ENCODE measurements at regions not wholly inside any gene's neighbourhood (a gene's known extent, or its start where the extent isn't known, plus 50 kb on each side); places are given as distances from the start of the nearest gene placed in this dataset.

DNA sequence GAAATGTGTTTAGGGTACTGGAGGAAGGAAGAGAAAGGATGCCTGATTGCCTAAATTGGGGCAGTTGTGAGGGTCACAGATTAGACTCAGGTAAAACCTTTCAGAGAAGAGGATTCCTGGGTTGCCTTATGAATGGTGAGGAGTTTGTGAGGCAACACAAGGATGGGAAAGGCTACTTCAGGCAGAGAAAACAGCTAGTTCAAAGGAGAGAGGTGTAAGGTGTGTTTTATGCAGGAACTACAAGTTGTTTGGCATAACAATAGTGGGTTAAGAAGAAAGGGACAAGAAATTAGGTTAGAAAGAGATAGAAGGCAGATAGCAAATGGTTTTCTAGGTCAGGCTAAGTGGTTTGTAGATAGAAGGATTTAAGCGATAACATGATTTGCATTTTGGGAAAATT lies 75.1 kb upstream of the PGRMC2 start:
- Histone ChIP-seq H3K9me3 (ENCODE audit: control insufficient read depth, insufficient read depth, low read length) (peaks cover 2% of the 10 kb centered on the region), H3K27me3 (ENCODE audit: control insufficient read depth, insufficient read depth, low read length) (no peaks in the 10 kb centered on the region), H3K9ac (ENCODE audit: low read depth, low read length) (no peak overlapping the region), H3K4me3 (ENCODE audit: low read depth, low read length) (no peak overlapping the region), H3K36me3 (ENCODE audit: control insufficient read depth, insufficient read depth, low read length) (no peaks in the 10 kb centered on the region), H3K4me1 (ENCODE audit: control insufficient read depth, insufficient read depth, low read length) (peaks cover 9% of the 10 kb centered on the region)

GRCh38 chr4:128359422-128359821 lies 71.8 kb upstream of the PGRMC2 start:
- Histone ChIP-seq H3K36me3 (ENCODE audit: control insufficient read depth, insufficient read depth, low read length) (no peaks in the 10 kb centered on the region), H3K4me3 (ENCODE audit: low read depth, low read length) (no peak overlapping the region), H3K9me3 (ENCODE audit: control insufficient read depth, insufficient read depth, low read length) (peaks cover 2% of the 10 kb centered on the region), H3K27me3 (ENCODE audit: control insufficient read depth, insufficient read depth, low read length) (no peaks in the 10 kb centered on the region), H3K9ac (ENCODE audit: low read depth, low read length) (no peak overlapping the region), H3K4me1 (ENCODE audit: control insufficient read depth, insufficient read depth, low read length) (peaks cover 14% of the 10 kb centered on the region)

- H3K36me3 ChIP-seq (ENCODE audit: control insufficient read depth, insufficient read depth, low read length): no peaks in the 10 kb centered on the region
- no peak overlapping the region for H3K9ac ChIP-seq (ENCODE audit: low read depth, low read length)
- peaks cover 18% of the 10 kb centered on the region for H3K4me1 ChIP-seq (ENCODE audit: control insufficient read depth, insufficient read depth, low read length)
- no peak overlapping the region for H3K4me3 ChIP-seq (ENCODE audit: low read depth, low read length)
- H3K9me3 ChIP-seq (ENCODE audit: control insufficient read depth, insufficient read depth, low read length): peaks cover 2% of the 10 kb centered on the region
- no peaks in the 10 kb centered on the region for H3K27me3 ChIP-seq (ENCODE audit: control insufficient read depth, insufficient read depth, low read length)
Measured at GRCh38 chr4:128358913-128359279, 71.3 kb upstream of the PGRMC2 start.

DNA sequence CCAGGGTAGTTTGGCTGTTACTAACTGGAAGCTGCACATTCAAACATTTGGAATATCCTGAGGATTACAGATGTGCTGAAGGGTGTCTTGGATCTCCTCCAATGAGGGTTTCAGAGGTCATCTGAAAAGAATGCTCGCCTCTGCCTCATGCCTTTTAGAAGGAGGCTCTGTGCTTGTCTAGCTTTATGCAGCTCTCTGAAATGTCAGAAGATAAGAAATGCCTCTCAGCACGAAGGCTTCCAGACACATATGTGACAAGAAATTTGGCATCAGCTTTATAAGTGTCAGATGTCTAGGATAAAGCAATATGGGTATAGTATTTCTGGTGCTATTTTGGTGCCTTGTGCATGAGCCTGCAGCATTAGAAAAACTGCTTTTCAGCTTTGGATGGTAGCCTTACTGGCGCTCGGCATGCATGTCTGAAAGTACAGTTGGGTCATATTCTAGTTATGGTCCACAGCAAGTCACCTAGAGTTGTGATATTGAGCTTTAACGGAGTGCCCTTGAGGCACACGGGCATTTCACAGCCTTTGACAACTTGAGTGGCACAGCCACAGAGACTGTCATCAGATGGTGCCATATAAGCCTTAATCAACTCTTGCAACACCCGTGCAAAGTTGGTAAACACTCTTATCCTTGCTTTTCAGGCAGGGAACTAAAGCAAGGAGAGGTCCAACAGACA lies 70.8 kb upstream of the PGRMC2 start:
- no peaks in the 10 kb centered on the region for H3K36me3 ChIP-seq (ENCODE audit: control insufficient read depth, insufficient read depth, low read length)
- peaks cover 2% of the 10 kb centered on the region for H3K9me3 ChIP-seq (ENCODE audit: control insufficient read depth, insufficient read depth, low read length)
- no peaks in the 10 kb centered on the region for H3K27me3 ChIP-seq (ENCODE audit: control insufficient read depth, insufficient read depth, low read length)
- no peak overlapping the region for H3K9ac ChIP-seq (ENCODE audit: low read depth, low read length)
- H3K4me1 ChIP-seq (ENCODE audit: control insufficient read depth, insufficient read depth, low read length): peaks cover 18% of the 10 kb centered on the region
- H3K4me3 ChIP-seq (ENCODE audit: low read depth, low read length): no peak overlapping the region

GRCh38 chr4:128357286-128357685 lies 69.7 kb upstream of the PGRMC2 start:
- Histone ChIP-seq H3K9me3 (ENCODE audit: control insufficient read depth, insufficient read depth, low read length) (no peaks in the 10 kb centered on the region), H3K27me3 (ENCODE audit: control insufficient read depth, insufficient read depth, low read length) (no peaks in the 10 kb centered on the region), H3K36me3 (ENCODE audit: control insufficient read depth, insufficient read depth, low read length) (no peaks in the 10 kb centered on the region), H3K4me3 (ENCODE audit: low read depth, low read length) (no peak overlapping the region), H3K9ac (ENCODE audit: low read depth, low read length) (no peak overlapping the region), H3K4me1 (ENCODE audit: control insufficient read depth, insufficient read depth, low read length) (peaks cover 9% of the 10 kb centered on the region)

DNA sequence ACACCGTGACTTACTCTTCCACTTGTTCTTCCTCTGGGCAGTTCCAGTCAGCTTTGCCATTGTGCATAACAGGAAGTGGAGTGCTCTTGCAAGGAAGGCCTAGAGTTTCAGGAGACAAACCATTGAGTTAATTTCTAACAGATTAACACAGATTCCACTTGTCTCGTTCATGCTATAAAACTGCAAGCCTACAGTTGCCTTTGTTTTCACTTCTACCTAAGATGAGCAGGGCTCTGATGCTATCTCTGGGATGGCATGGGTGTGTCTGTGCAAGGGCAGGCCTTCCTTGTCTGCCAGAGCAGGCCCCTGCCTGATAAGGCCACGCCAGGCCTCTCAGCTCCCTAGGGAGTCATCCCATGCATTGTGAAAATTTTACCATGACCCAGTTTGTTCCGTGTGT lies 67.7 kb upstream of the PGRMC2 start:
- Histone ChIP-seq H3K36me3 (ENCODE audit: control insufficient read depth, insufficient read depth, low read length) (no peaks in the 10 kb centered on the region), H3K27me3 (ENCODE audit: control insufficient read depth, insufficient read depth, low read length) (no peaks in the 10 kb centered on the region), H3K9ac (ENCODE audit: low read depth, low read length) (no peak overlapping the region), H3K9me3 (ENCODE audit: control insufficient read depth, insufficient read depth, low read length) (no peaks in the 10 kb centered on the region), H3K4me3 (ENCODE audit: low read depth, low read length) (no peak overlapping the region), H3K4me1 (ENCODE audit: control insufficient read depth, insufficient read depth, low read length) (peaks cover 12% of the 10 kb centered on the region)

DNA sequence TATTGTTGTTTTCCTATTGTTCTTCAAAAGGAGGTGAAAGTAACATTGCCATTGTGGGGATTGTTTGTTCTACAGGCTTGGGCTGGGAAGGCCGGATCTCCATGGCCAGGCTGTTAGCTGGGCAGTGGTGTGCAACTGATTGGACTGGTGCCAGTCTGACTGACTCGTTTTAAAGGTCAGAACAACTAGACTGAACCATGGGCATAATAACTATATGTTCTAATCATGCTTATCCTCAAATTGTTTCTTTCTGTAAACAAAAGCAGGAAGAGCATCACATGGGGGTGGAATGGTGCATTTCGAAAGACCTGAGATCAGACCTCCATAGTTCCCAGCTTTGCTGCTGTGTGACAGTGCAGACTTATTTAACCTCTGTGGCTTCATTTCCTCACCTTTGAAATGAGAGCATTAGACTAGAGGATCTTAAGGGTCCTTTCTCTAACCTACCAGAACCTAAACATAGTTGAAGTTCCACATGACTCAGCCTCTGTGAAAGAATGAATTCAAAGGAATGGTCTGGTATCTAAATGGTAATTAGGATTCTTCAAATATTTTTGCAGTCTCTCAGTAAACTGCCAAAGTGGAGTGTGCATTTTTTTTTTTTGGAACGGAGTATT lies 66.7 kb upstream of the PGRMC2 start:
- Histone ChIP-seq H3K36me3 (ENCODE audit: control insufficient read depth, insufficient read depth, low read length) (no peaks in the 10 kb centered on the region), H3K9ac (ENCODE audit: low read depth, low read length) (no peak overlapping the region), H3K4me1 (ENCODE audit: control insufficient read depth, insufficient read depth, low read length) (peaks cover 19% of the 10 kb centered on the region), H3K4me3 (ENCODE audit: low read depth, low read length) (no peak overlapping the region), H3K27me3 (ENCODE audit: control insufficient read depth, insufficient read depth, low read length) (no peaks in the 10 kb centered on the region), H3K9me3 (ENCODE audit: control insufficient read depth, insufficient read depth, low read length) (no peaks in the 10 kb centered on the region)

DNA sequence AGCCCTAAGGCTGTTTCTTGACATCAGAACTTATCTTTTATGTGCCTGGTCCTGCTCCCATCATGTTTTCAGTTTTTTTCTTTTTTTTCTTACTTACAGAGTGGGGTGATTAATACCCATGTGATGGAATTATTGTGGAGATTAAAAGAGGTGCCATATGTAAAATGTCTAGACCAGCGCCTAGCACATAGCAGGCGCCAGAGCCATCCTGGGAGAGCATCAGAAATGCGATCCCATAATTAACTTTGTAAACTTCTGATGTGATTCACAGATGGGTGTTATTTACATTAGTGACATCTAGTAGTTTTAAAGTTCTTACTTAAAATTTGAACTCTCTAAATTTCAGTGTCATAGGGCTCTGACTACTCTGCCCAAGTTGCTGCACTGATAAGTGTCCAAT lies 66.2 kb upstream of the PGRMC2 start:
- no peak overlapping the region for H3K9ac ChIP-seq (ENCODE audit: low read depth, low read length)
- H3K4me1 ChIP-seq (ENCODE audit: control insufficient read depth, insufficient read depth, low read length): peaks cover 19% of the 10 kb centered on the region
- H3K4me3 ChIP-seq (ENCODE audit: low read depth, low read length): no peak overlapping the region
- H3K27me3 ChIP-seq (ENCODE audit: control insufficient read depth, insufficient read depth, low read length): no peaks in the 10 kb centered on the region
- H3K36me3 ChIP-seq (ENCODE audit: control insufficient read depth, insufficient read depth, low read length): no peaks in the 10 kb centered on the region
- H3K9me3 ChIP-seq (ENCODE audit: control insufficient read depth, insufficient read depth, low read length): no peaks in the 10 kb centered on the region

DNA sequence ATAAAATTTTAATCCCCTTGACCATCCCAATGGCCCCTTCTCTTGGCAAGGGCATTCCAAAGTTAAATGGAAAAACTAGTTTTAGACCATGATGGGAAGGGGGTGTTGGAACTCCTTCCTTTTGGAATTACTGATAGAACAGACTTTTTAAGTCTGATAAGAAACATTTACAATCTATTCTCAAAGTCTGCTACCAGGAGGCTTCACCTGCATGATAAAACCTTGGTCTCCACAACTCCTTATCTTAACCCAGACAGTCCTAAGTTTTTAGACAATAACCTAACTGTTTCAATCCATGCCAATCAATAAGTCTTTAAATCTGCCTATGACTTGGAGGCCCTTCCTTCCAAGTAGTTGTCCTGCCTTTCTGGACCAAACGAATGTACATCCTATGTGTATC lies 63.9 kb upstream of the PGRMC2 start:
- H3K4me1 ChIP-seq (ENCODE audit: control insufficient read depth, insufficient read depth, low read length): peaks cover 19% of the 10 kb centered on the region
- H3K36me3 ChIP-seq (ENCODE audit: control insufficient read depth, insufficient read depth, low read length): no peaks in the 10 kb centered on the region
- H3K9ac ChIP-seq (ENCODE audit: low read depth, low read length): no peak overlapping the region
- H3K27me3 ChIP-seq (ENCODE audit: control insufficient read depth, insufficient read depth, low read length): no peaks in the 10 kb centered on the region
- H3K4me3 ChIP-seq (ENCODE audit: low read depth, low read length): no peak overlapping the region
- H3K9me3 ChIP-seq (ENCODE audit: control insufficient read depth, insufficient read depth, low read length): no peaks in the 10 kb centered on the region

DNA sequence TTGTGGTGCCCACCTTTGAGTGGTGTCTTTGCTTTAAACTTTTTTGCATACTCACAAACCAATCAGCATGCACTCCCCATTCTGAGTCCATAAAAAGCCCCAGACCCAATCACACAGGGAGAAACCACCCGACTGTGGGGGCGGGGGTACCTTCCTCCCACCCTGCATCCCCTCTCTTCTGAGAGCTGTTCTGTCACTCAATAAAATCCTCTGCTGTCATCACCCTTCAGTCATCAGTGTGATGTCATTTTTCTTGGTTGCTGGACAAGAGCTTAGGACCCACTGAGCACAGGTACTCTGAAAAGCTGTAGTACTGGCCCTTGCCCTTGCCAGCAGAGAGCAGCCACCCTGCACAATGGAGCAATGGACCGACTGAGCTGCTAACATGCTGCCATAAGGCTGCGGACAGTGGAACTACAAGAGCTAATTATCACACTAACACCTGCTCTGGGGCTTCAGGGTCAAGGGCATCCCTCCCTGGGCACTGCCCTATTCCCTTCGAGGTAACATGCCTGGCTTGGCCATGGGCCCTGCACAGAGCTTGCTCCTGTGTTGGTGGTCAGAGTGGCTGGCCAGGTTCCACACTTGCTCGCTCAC lies 62.9 kb upstream of the PGRMC2 start:
- Histone ChIP-seq H3K9ac (ENCODE audit: low read depth, low read length) (no peak overlapping the region), H3K4me1 (ENCODE audit: control insufficient read depth, insufficient read depth, low read length) (peaks cover 19% of the 10 kb centered on the region)

GRCh38 chr4:128349921-128350320 lies 62.3 kb upstream of the PGRMC2 start:
- Histone ChIP-seq H3K4me3 (ENCODE audit: low read depth, low read length) (no peak overlapping the region), H3K9me3 (ENCODE audit: control insufficient read depth, insufficient read depth, low read length) (no peaks in the 10 kb centered on the region), H3K9ac (ENCODE audit: low read depth, low read length) (no peak overlapping the region), H3K4me1 (ENCODE audit: control insufficient read depth, insufficient read depth, low read length) (peaks cover 16% of the 10 kb centered on the region), H3K27me3 (ENCODE audit: control insufficient read depth, insufficient read depth, low read length) (no peaks in the 10 kb centered on the region), H3K36me3 (ENCODE audit: control insufficient read depth, insufficient read depth, low read length) (no peaks in the 10 kb centered on the region)

More for the DNA sequence above, 62.9 kb upstream of the PGRMC2 start:
- H3K9me3 ChIP-seq (ENCODE audit: control insufficient read depth, insufficient read depth, low read length): no peaks in the 10 kb centered on the region
- no peaks in the 10 kb centered on the region for H3K36me3 ChIP-seq (ENCODE audit: control insufficient read depth, insufficient read depth, low read length)
- no peak overlapping the region for H3K4me3 ChIP-seq (ENCODE audit: low read depth, low read length)
- H3K27me3 ChIP-seq (ENCODE audit: control insufficient read depth, insufficient read depth, low read length): no peaks in the 10 kb centered on the region
